Psoas muscle (tissue), 7 donors: ENCODE measurements at regions not wholly inside any gene's neighbourhood (a gene's known extent, or its start where the extent isn't known, plus 50 kb on each side); places are given as distances from the start of the nearest gene placed in this dataset.
A peak's percentile ranks its signal among the peaks of the same experiment; 100 is the strongest.

Experiments used
- ATAC-seq, 4 donors: fragments of 200-7000 bp; cut with Tn5 transposase; one replicate each; pipeline ENCODE4 v1.9.1; 2020; ENCODE audit warnings: moderate library complexity in 3 of 4, mild to moderate bottlenecking in 2 of 4
- DNase-seq, 2 donors: peaks; one replicate each; pipeline ENCODE4 v3.0.0-alpha.2; 2020
- H3K27ac ChIP-seq: fragments of 200-600 bp; one replicate; pipeline ENCODE4 v1.8.0; 2022
- H3K27me3 ChIP-seq, 3 donors: fragments of 200-600 bp in 1 of 3; one replicate each; pipeline versions ENCODE4 v1.6.1 to v1.8.0; 2013 to 2022; ENCODE audit warnings: low read length in 2 of 3, mild to moderate bottlenecking in 2 of 3, moderate library complexity in 1 of 3; ENCODE audit not compliant: insufficient read depth in 3 of 3
- H3K36me3 ChIP-seq, 2 donors: fragments of 200-600 bp in 1 of 2; one replicate each; pipeline versions ENCODE4 v1.6.1 to v1.8.0; 2013 to 2022; ENCODE audit warnings: low read depth in 1 of 2, mild to moderate bottlenecking in 1 of 2, moderate library complexity in 1 of 2; ENCODE audit not compliant: insufficient read depth in 1 of 2
- H3K4me1 ChIP-seq: fragments of 200-600 bp; one replicate; pipeline ENCODE4 v1.8.0; 2022
- H3K4me3 ChIP-seq: fragments of 200-600 bp; one replicate; pipeline ENCODE4 v1.8.0; 2022; ENCODE audit warnings: mild to moderate bottlenecking
- H3K9me3 ChIP-seq: fragments of 200-600 bp; one replicate; pipeline ENCODE4 v1.8.0; 2022
- WGBS, 3 donors: extraction: QIAGEN DNeasy Blood & Tissue Kit; methylation state at CpG; one replicate each; pipeline versions ENCODE4 v1.1.6 to v1.1.7; 2013; 5-methylcytosine and 5-hydroxymethylcytosine counted together
- intact Hi-C, 2 donors: fragments of 100-400 bp; cut with DNase I; formaldehyde crosslinking; loops; one replicate each; pipeline versions ENCODE4 v1.11.0 to v1.14.2; 2022
- TF ChIP-seq, protein P1 (sequence below): fragments of 200-600 bp; IDR thresholded peaks from one replicate; pipeline ENCODE4 v1.8.0; 2022; ENCODE audit warnings: antibody characterized with exemption
- donor health status: healthy with polysubstance abuse.
- donor health status: DM: no; HTN: no; CAD: no; lungs with moderate emphysema.
- donor health status: Bipolar disorder and iron deficiency.
- donor health status: healthy.
- donor health status: DM: yes; HTN: yes; CAD: no.
- donor health status: DM: no; HTN: no; CAD: no.
- donor health status: DM: yes; HTN: yes; CAD: no.

DNA sequence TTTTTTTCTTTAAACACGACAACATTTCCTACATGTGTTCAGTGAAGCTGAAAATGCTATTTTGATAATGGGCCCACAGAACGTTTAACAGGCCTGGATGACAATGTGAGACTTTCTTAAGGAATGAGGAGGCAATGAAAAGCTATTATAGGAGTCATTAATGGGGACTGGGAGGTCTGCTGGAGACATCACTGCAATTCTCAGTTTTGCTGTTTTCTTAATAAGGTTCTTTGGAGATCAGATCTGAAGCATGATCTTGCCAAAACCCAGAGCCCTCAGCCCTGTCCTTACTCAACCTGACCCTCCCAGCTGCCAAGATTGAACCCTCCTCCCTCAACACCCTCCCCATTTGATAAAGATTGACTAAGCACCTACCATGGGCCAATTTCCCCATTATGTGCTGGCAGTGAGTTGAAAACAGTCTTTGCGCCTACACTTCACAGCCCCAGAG is 353.1 kb downstream of the MAFB start:
- intact Hi-C loops: no loop called here
- peak in 1 of 4 donors; percentile 27 for ATAC-seq
- Histone ChIP-seq H3K27ac (no peak overlapping the region), H3K4me3 (no peak overlapping the region), H3K36me3 (no peaks in the 10 kb centered on the region), H3K27me3 (no peaks in the 10 kb centered on the region), H3K4me1 (peaks cover 9% of the 10 kb centered on the region), H3K9me3 (no peaks in the 10 kb centered on the region)
- 64 to 69% (median 68%) methylated on average over 3 of the region's 3 CpGs for WGBS, 3 donors
- no peak for DNase-seq
- TF ChIP-seq, protein P1, sequence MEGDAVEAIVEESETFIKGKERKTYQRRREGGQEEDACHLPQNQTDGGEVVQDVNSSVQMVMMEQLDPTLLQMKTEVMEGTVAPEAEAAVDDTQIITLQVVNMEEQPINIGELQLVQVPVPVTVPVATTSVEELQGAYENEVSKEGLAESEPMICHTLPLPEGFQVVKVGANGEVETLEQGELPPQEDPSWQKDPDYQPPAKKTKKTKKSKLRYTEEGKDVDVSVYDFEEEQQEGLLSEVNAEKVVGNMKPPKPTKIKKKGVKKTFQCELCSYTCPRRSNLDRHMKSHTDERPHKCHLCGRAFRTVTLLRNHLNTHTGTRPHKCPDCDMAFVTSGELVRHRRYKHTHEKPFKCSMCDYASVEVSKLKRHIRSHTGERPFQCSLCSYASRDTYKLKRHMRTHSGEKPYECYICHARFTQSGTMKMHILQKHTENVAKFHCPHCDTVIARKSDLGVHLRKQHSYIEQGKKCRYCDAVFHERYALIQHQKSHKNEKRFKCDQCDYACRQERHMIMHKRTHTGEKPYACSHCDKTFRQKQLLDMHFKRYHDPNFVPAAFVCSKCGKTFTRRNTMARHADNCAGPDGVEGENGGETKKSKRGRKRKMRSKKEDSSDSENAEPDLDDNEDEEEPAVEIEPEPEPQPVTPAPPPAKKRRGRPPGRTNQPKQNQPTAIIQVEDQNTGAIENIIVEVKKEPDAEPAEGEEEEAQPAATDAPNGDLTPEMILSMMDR: no peak

DNA sequence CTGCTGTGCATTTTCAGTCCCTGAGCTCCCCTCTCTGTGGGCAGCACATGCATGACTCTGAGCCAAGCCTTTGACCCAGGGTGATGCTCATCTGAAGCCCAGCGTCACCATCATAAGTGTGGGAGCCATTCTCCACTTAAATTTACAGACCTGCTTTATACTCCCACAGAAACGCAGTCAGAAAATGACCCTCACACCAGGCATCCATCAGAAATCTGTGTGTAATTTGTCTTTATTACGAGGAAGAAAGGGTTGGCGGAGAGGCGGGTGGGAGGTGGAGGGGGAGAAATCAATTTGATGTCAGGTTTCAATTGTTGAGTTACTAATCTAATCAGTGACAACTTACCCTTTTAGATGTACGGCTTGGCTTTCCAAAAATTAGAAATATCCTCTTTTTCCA is 353.6 kb downstream of the MAFB start:
- H3K9me3 ChIP-seq: no peaks in the 10 kb centered on the region
- H3K27me3 ChIP-seq: no peaks in the 10 kb centered on the region
- TF ChIP-seq, protein P1: no peak
- intact Hi-C loops: no loop called here
- WGBS, 3 donors: 92 to 96% (median 96%) methylated on average over 6 of the region's 6 CpGs
- H3K36me3 ChIP-seq: no peaks in the 10 kb centered on the region
- DNase-seq (no peak), ATAC-seq (no peak)
- H3K4me3 ChIP-seq: no peak overlapping the region
- no peak overlapping the region for H3K27ac ChIP-seq
- peaks cover 9% of the 10 kb centered on the region for H3K4me1 ChIP-seq

DNA sequence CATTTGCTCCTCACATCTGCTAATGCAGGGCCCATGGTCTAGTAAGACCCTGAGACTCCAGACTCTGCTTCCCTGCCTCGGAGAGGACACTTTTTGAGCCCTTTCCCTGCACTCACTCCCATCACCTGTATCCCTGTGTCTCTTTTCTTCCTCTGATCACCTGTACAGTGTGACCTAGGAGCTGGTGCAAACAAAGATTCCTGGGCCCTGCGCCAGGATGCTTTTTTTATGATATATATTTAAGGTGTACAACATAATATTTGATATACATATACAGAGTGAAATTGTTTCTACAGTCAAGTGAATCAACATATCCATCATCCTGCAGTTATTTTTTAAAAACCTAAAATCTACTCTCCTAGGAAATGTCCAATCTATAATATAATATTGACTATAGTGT is 355.4 kb downstream of the MAFB start:
- Histone ChIP-seq H3K27ac (no peak overlapping the region), H3K4me3 (no peak overlapping the region), H3K9me3 (no peaks in the 10 kb centered on the region), H3K4me1 (peaks cover 9% of the 10 kb centered on the region), H3K27me3 (no peaks in the 10 kb centered on the region), H3K36me3 (no peaks in the 10 kb centered on the region)
- TF ChIP-seq, protein P1: no peak
- WGBS, 3 donors: 93 to 98% (median 98%) methylated on average over 2 of the region's 2 CpGs
- intact Hi-C loops: no loop called here
- DNase-seq (no peak), ATAC-seq (no peak)

DNA sequence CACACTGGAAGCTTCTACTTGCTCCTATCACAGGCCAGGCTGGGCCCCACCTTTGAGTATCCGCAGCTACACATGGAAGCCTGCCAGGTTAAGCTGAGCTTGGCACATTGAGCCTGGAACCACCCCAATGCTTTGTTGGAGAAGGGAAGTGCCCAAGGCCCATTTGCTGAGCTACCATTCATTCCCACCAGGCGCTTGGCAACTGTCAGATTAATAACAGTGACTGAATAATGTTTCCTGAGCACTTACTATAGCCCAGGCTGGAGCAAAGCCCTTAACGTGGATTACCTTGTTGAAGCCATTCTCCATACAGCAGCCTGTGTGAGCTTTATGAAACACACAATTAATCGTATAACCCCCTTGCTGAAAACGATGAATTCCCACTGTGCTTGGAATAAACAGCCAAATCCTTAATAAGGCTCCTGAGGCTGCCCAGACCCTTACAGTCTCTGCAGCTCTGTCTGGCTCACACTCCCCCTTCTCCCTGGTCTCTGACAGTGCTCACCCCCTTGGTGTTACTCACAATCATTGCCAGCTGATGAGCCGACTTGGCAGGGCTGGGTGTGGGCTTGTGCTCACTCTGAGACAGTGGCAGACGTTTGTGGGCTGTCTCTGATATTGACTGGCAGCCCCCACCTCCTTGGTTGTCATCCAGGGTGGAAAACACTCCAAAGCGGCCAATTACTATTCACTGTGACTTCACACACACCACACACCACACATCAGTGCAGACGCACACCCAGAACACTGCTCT is 357.1 kb downstream of the MAFB start:
- TF ChIP-seq, protein P1: no peak
- Histone ChIP-seq H3K9me3 (no peaks in the 10 kb centered on the region), H3K27ac (no peak overlapping the region), H3K4me3 (no peak overlapping the region), H3K27me3 (no peaks in the 10 kb centered on the region), H3K4me1 (peaks cover 9% of the 10 kb centered on the region), H3K36me3 (no peaks in the 10 kb centered on the region)
- ATAC-seq: no peak
- DNase-seq: no peak
- intact Hi-C loops: no loop called here
- 55 to 70% (median 59%) methylated on average over 9 of the region's 9 CpGs for WGBS, 3 donors

DNA sequence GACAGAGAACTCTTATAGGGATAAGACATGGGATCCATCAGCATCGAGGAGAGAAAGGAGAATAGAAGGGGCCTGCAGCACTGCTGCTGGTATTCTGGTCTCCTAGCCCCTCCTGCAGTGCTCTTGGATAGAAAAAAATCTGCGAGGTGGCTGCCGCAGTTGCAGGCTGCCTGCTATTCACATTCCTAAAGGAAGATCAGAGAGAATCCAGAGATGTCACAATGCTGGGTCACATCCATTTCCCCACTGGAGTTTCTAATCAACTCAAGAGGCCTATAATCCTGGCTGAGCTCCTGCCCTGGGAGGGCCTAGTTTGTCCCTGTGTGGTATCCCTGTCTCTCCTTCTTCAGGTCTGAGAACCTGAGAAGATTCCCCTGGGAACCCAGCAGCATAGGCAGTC is 357.8 kb downstream of the MAFB start:
- 82 to 84% (median 83%) methylated on average over 3 of the region's 3 CpGs for WGBS, 3 donors

More for the DNA sequence above, 357.8 kb downstream of the MAFB start:
- Histone ChIP-seq H3K9me3 (no peaks in the 10 kb centered on the region), H3K4me1 (peaks cover 2% of the 10 kb centered on the region), H3K36me3 (no peaks in the 10 kb centered on the region), H3K27me3 (peaks cover 0 to 1% (median 0%) of the 10 kb centered on the region in 3 donors), H3K4me3 (no peak overlapping the region), H3K27ac (no peak overlapping the region)
- DNase-seq (no peak), ATAC-seq (no peak)
- TF ChIP-seq, protein P1: no peak
- intact Hi-C loops: no loop called here
